GM18868 (cell line): ENCODE measurements at regions not wholly inside any gene's neighbourhood (a gene's known extent, or its start where the extent isn't known, plus 50 kb on each side); places are given as distances from the start of the nearest gene placed in this dataset.

Source experiments
- ATAC-seq: cut with Tn5 transposase; IDR thresholded peaks from one replicate; pipeline ENCODE4 v1.9.1; 2021; ENCODE audit warnings: mild to moderate bottlenecking, moderate library complexity; ENCODE audit not compliant: unreplicated experiment

- no peak for ATAC-seq
Measured at GRCh38 chr15:96514607-96515285, 184.2 kb downstream of the NR2F2 start.

DNA sequence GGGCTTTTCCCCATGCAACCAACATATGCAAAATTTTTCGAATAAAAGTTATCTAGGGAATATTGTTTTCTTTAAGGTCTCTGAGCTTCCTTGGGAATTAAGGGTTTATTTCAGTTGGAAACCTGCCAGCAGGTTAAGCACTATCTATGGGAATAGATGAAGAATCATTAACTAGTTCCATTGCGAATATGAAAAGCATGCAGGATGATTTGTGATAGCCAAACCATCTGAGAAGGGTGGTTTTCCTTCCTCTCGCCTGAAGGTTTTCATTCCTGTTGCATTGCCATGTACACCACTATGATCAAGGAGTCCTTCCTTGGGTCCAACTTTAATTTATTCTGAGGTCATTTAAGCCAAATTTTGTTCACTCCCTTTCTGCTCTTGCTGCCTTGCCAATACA lies 184.9 kb downstream of the NR2F2 start:
- no peak for ATAC-seq

GRCh38 chr15:96521386-96521785 lies 190.9 kb downstream of the NR2F2 start:
- ATAC-seq, result no peak

DNA sequence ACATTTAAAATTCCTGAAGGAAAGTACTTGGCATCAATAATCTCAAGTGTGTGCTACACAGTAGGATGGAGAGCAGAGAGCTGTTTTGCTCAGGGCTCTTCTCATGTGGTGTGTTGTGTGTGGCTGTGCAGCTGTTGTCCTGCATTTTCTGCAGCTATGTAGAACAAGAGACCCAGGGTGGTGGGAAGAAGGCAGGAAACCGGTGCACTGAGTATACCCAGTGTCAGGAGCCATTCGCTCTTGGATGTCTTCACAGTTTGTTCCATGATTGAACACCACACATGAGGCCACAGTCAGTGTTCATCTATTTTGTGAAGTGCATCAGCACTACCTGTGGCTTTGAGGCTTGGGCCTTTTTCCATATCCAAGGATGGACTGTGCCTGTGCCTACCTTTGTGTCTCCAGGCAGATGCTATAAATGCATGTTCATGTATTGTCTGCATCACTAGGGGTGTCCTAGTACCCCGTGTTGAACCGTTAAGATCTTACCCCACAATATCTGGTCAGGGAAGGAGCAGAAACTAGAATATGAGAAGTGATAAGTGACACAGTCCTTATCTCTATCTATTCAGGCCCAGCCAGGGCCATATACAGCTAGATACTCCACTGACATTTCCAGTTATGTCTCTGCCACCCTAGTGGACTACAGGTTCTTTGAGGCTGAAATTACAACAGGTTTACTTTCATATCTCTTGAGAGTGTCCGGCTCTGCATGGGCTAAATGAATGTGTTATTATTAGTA lies 194.3 kb downstream of the NR2F2 start:
- ATAC-seq, result no peak

DNA sequence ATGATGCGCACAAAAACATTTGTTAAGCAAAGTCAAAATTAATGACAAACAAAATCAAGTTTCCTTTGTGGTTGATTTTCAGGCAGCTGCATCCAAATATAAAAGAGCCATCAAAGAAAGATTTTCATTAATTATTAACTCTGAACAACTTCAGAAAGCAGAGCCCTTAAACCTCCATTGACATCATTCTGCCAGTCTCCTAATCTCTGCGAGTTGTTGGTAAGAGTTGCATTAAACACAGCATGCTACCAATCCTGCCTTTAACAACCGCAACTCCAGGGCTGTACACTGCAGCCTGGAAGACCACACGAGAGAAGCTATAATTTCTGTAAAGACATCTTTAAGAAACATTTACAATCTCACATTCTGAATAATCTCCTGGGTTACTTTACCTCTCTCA lies 204.6 kb downstream of the NR2F2 start:
- no peak for ATAC-seq

- no peak for ATAC-seq
Measured at GRCh38 chr15:96538491-96538890, 208.0 kb downstream of the NR2F2 start.

DNA sequence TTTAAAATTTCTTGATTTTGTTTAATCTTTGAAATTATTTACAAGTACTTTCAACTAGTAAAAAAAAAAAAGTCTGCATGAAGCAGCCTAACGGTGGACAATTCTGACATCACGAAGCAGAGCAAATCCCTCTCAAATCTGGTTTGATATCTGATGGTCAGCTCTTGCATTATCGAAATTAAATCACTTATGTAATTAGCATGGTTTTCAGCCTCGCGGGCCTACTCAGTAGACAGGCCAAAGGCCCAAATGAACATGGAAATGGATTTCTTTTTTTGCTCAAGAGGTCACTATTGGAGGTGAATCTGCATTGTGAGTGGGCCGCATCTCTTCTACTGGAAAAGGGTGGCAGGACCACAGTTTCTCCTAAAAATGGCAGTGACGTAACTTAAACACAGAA lies 209.8 kb downstream of the NR2F2 start:
- ATAC-seq, result no peak

GRCh38 chr15:96542130-96542770 lies 211.8 kb downstream of the NR2F2 start:
- peak; percentile 45 for ATAC-seq

DNA sequence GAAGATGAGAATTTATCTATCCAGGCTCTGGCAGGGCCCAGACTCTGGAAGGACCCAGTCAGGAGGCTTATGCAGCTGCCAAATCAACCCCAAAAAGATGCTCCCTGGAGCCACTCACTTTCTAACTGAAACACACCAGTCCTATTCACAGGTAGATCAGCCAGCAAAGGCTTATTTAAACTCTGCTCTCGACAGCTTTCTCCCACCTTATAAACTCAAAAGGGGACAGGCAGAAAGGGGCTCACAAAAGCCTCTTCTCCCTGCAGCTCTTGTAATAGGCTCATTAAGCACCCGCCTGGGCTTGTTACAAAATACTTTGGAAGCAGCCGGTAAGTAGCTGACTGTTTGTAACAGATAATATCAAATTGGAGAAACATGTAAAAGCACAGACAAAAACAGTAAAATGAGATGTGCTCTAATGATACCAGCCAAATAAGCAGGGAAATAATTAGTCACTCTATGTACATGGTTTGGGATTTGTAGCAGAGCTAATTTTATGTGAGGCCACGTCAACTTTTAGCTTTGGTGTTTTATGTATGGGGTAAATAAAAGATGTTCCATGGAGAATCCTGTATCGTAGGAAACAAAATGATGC lies 213.8 kb downstream of the NR2F2 start:
- no peak for ATAC-seq

- no peak for ATAC-seq
Measured at GRCh38 chr15:96549136-96549535, 218.6 kb downstream of the NR2F2 start.

GRCh38 chr15:96551196-96551595 lies 220.7 kb downstream of the NR2F2 start:
- ATAC-seq, result no peak

GRCh38 chr15:96551722-96552121 lies 221.2 kb downstream of the NR2F2 start:
- ATAC-seq, result no peak

GRCh38 chr15:96553006-96553405 lies 222.5 kb downstream of the NR2F2 start:
- no peak for ATAC-seq

DNA sequence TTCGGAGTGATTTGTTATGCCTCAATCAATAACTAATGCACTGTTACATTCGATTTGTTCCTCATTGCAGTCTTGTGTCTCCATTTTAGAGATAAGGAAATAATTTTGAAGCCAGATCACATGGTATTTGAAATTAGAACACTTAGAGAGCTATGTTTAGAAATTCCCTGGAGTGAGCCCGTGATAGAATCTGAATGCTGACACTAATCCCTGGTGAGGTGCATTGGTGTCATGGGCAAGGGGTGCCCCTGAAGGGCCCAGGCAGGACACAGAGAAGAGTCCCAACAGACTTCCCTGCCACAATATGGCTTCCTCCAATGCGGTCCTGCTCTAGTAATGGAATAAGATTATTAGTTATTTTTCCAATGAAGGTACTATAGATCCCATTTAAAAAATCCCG lies 223.0 kb downstream of the NR2F2 start:
- ATAC-seq, result no peak

GRCh38 chr15:96553931-96554330 lies 223.4 kb downstream of the NR2F2 start:
- ATAC-seq, result no peak

DNA sequence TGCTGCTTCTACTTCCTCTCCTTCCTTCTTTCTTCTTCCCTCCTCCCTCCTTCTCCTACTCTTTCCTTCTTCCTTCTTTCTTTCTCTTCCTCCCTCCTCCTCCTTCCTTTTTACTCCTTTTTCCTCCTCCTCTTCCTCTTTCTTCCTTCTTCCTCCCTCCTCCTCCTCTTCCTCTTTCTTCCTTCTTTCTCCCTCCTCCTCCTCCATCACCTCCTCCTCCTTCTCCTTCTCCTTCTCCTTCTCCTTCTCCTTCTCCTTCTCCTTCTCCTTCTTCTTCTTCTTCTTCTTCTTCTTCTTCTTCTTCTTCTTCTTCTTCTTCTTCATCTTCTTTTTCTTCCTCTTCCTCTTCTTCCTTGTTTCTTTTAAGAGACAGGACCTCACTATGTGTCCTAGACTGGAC lies 224.0 kb downstream of the NR2F2 start:
- ATAC-seq, result no peak

DNA sequence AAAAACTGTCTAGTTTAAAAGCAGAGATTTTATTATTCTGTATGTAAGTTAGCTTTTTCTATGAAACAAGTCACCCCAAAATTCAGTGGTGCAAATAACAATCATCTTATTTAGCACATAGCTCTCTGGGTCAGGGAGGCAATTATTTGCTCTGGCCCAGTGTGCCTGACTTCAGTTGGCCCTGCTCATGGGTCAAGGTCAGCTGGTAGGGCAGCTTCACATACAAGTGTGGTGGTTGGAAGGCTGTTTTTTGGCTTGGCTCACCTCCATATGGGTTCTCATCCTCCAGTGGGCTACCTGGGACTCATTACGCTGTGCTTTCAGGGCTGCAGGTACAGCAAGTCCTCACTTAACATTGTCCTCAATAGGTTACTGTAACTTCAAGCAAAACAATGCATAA lies 228.6 kb downstream of the NR2F2 start:
- ATAC-seq, result no peak

DNA sequence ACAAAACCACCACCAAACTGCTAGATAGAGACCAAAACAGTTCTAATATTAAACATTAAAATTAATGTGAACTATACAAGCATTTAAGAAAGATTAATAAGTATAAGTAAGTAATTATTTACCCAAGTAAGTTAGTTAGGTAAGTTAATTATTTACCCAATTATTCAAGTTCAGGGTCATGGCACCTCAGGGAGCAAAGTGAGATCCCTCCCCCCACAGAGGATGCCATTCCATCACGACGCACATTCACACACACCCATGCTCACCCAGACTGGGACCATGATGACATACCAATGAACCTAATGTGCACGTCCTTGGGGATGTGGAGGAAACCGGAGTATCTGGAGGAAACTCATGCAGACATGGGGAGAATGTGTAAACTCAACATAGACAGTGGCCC lies 229.1 kb downstream of the NR2F2 start:
- ATAC-seq, result no peak

- ATAC-seq, result no peak
Measured at GRCh38 chr15:96560246-96560895, 229.9 kb downstream of the NR2F2 start.

GRCh38 chr15:96561593-96561992 lies 231.1 kb downstream of the NR2F2 start:
- peak; percentile 75 for ATAC-seq

- no peak for ATAC-seq
Measured at GRCh38 chr15:96564546-96564945, 234.0 kb downstream of the NR2F2 start.
